ENCODE measurements at regions not wholly inside any gene's neighbourhood (a gene's known extent, or its start where the extent isn't known, plus 50 kb on each side); places are given as distances from the start of the nearest gene placed in this dataset.

GRCh38 chr16:8243981-8244380 is 346.3 kb downstream of the TMEM114 start:
- Mint-ChIP-seq H3K4me3 (no peak overlapping the region), H3K36me3 (ENCODE audit: low read depth) (no peaks in the 10 kb centered on the region), H3K9me3 (no peaks in the 10 kb centered on the region), H3K27ac (no peak overlapping the region), H3K27me3 (ENCODE audit: low read depth, poor library complexity) (no peaks in the 10 kb centered on the region), H3K4me1 (peaks cover 30% of the 10 kb centered on the region)
- DNase-seq: no peak
- TF ChIP-seq CTCF (IDR thresholded peaks at IDR 0.05): no peak

- H3K27me3 Mint-ChIP-seq (ENCODE audit: low read depth, poor library complexity): peaks cover 4% of the 10 kb centered on the region
- H3K27ac Mint-ChIP-seq: no peak overlapping the region
- H3K4me1 Mint-ChIP-seq: peaks cover 14% of the 10 kb centered on the region
- TF ChIP-seq CTCF (IDR thresholded peaks at IDR 0.05): no peak
- DNase-seq: no peak
- no peaks in the 10 kb centered on the region for H3K36me3 Mint-ChIP-seq (ENCODE audit: low read depth)
- peaks cover 5% of the 10 kb centered on the region for H3K9me3 Mint-ChIP-seq
- H3K4me3 Mint-ChIP-seq: no peak overlapping the region
Observed at GRCh38 chr16:8241408-8241807, 348.9 kb downstream of the TMEM114 start.

GRCh38 chr16:8239443-8239842 is 350.9 kb downstream of the TMEM114 start:
- H3K27me3 Mint-ChIP-seq (ENCODE audit: low read depth, poor library complexity): peaks cover 5% of the 10 kb centered on the region
- H3K36me3 Mint-ChIP-seq (ENCODE audit: low read depth): no peaks in the 10 kb centered on the region
- no peak overlapping the region for H3K4me3 Mint-ChIP-seq
- DNase-seq: no peak
- H3K9me3 Mint-ChIP-seq: peaks cover 5% of the 10 kb centered on the region
- no peak for TF ChIP-seq CTCF (IDR thresholded peaks at IDR 0.05)
- peaks cover 9% of the 10 kb centered on the region for H3K4me1 Mint-ChIP-seq
- no peak overlapping the region for H3K27ac Mint-ChIP-seq

GRCh38 chr16:8237452-8237851 is 352.9 kb downstream of the TMEM114 start:
- H3K4me1 Mint-ChIP-seq: peaks cover 4% of the 10 kb centered on the region
- TF ChIP-seq CTCF (IDR thresholded peaks at IDR 0.05): no peak
- H3K27me3 Mint-ChIP-seq (ENCODE audit: low read depth, poor library complexity): peaks cover 11% of the 10 kb centered on the region
- peaks cover 5% of the 10 kb centered on the region for H3K9me3 Mint-ChIP-seq
- H3K36me3 Mint-ChIP-seq (ENCODE audit: low read depth): no peaks in the 10 kb centered on the region
- no peak overlapping the region for H3K4me3 Mint-ChIP-seq
- DNase-seq: no peak
- H3K27ac Mint-ChIP-seq: no peak overlapping the region

- Mint-ChIP-seq H3K4me3 (no peak overlapping the region), H3K27me3 (ENCODE audit: low read depth, poor library complexity) (peaks cover 13% of the 10 kb centered on the region), H3K36me3 (ENCODE audit: low read depth) (no peaks in the 10 kb centered on the region), H3K4me1 (peaks cover 4% of the 10 kb centered on the region), H3K9me3 (peaks cover 5% of the 10 kb centered on the region), H3K27ac (no peak overlapping the region)
- no peak for DNase-seq
- no peak for TF ChIP-seq CTCF (IDR thresholded peaks at IDR 0.05)
Observed at GRCh38 chr16:8236816-8237215, 353.5 kb downstream of the TMEM114 start.

GRCh38 chr16:8230497-8230896 is 359.8 kb downstream of the TMEM114 start:
- TF ChIP-seq CTCF (IDR thresholded peaks at IDR 0.05): no peak
- Mint-ChIP-seq H3K9me3 (no peaks in the 10 kb centered on the region), H3K27ac (no peak overlapping the region), H3K4me1 (no peaks in the 10 kb centered on the region), H3K27me3 (ENCODE audit: low read depth, poor library complexity) (peaks cover 14% of the 10 kb centered on the region), H3K36me3 (ENCODE audit: low read depth) (no peaks in the 10 kb centered on the region), H3K4me3 (no peak overlapping the region)
- no peak for DNase-seq

Measured in nephron progenitor cell (in vitro differentiated cells).